LNCaP clone FGC (cell line): ENCODE measurements at regions not wholly inside any gene's neighbourhood (a gene's known extent, or its start where the extent isn't known, plus 50 kb on each side); places are given as distances from the start of the nearest gene placed in this dataset.

ENCODE experiments used
- DNase-seq: peaks from one replicate; pipeline ENCODE4 v3.0.0-alpha.2; 2011; ENCODE audit warnings: low read depth
- H3K4me3 ChIP-seq: 2 replicates; pipeline ENCODE4 v1.5.1; 2011; ENCODE audit warnings: mild to moderate bottlenecking, low read depth, low read length, control low read depth
- CTCF ChIP-seq: IDR thresholded peaks from 2 replicates; pipeline ENCODE4 v1.5.1; 2012; ENCODE audit warnings: mild to moderate bottlenecking; ENCODE audit not compliant: control insufficient read depth, insufficient read depth; ENCODE audit errors: extremely low read depth

- no peak for DNase-seq
- no peak for TF ChIP-seq CTCF
- H3K4me3 ChIP-seq = no peak overlapping the region
These were observed 243.8 kb upstream of the ADGRL2 start for GRCh38 chr1:81556968-81557367.

- DNase-seq = peak; percentile 17
- no peak for TF ChIP-seq CTCF
- H3K4me3 ChIP-seq = no peak overlapping the region
These were observed 246.2 kb upstream of the ADGRL2 start for GRCh38 chr1:81554534-81554933.

GRCh38 chr1:81554108-81554507 lies 246.6 kb upstream of the ADGRL2 start:
- no peak for DNase-seq
- no peak for TF ChIP-seq CTCF
- H3K4me3 ChIP-seq = no peak overlapping the region

- no peak for DNase-seq
- TF ChIP-seq CTCF = no peak
- H3K4me3 ChIP-seq = no peak overlapping the region
These were observed 247.2 kb upstream of the ADGRL2 start for GRCh38 chr1:81553503-81553902.

- TF ChIP-seq CTCF = no peak
- H3K4me3 ChIP-seq = no peak overlapping the region
- DNase-seq = peak; percentile 19
These were observed 248.8 kb upstream of the ADGRL2 start for GRCh38 chr1:81551946-81552345.

GRCh38 chr1:81550753-81551152 lies 250.0 kb upstream of the ADGRL2 start:
- peak; percentile 47 for DNase-seq
- no peak for TF ChIP-seq CTCF

GRCh38 chr1:81549588-81550127 lies 251.1 kb upstream of the ADGRL2 start:
- peak; percentile 18 for DNase-seq
- TF ChIP-seq CTCF = peak; percentile 74
- H3K4me3 ChIP-seq = no peak overlapping the region

More at GRCh38 chr1:81550753-81551152, 250.0 kb upstream of the ADGRL2 start:
- H3K4me3 ChIP-seq = no peak overlapping the region
